Mucosa of rectum (tissue), 2 donors: ENCODE measurements at regions not wholly inside any gene's neighbourhood (a gene's known extent, or its start where the extent isn't known, plus 50 kb on each side); places are given as distances from the start of the nearest gene placed in this dataset.

Experiments
- H3K27ac ChIP-seq, 2 donors: one replicate each; pipeline ENCODE4 v1.7.0; 2013; ENCODE audit warnings: inconsistent platforms in 2 of 2, low read depth in 2 of 2, low read length in 2 of 2
- H3K27me3 ChIP-seq, 2 donors: one replicate each; pipeline ENCODE4 v1.7.0; 2013; ENCODE audit warnings: low read length in 2 of 2; ENCODE audit not compliant: control insufficient read depth in 2 of 2, insufficient read depth in 2 of 2
- H3K36me3 ChIP-seq, 2 donors: one replicate each; pipeline ENCODE4 v1.7.0; 2013; ENCODE audit warnings: low read length in 2 of 2; ENCODE audit not compliant: control insufficient read depth in 2 of 2, insufficient read depth in 2 of 2
- H3K4me1 ChIP-seq, 2 donors: one replicate each; pipeline ENCODE4 v1.7.0; 2013; ENCODE audit warnings: low read length in 2 of 2, mild to moderate bottlenecking in 1 of 2; ENCODE audit not compliant: control insufficient read depth in 2 of 2, insufficient read depth in 2 of 2
- H3K4me3 ChIP-seq, 2 donors: one replicate each; pipeline ENCODE4 v1.7.0; 2013; ENCODE audit warnings: low read length in 2 of 2
- H3K9ac ChIP-seq, 2 donors: one replicate each; pipeline ENCODE4 v1.7.0; 2013; ENCODE audit warnings: low read length in 2 of 2, low read depth in 1 of 2, mild to moderate bottlenecking in 1 of 2
- H3K9me3 ChIP-seq, 2 donors: one replicate each; pipeline ENCODE4 v1.7.0; 2013; ENCODE audit warnings: low read length in 2 of 2; ENCODE audit not compliant: control insufficient read depth in 2 of 2
- donor health status: healthy.
- donor health status: Normal muscosa, but diverticular disease.

- no peak overlapping the region for H3K27ac ChIP-seq
- no peak overlapping the region for H3K9ac ChIP-seq
- no peaks in the 10 kb centered on the region for H3K4me1 ChIP-seq
- H3K36me3 ChIP-seq: no peaks in the 10 kb centered on the region
- H3K4me3 ChIP-seq: no peak overlapping the region
- no peaks in the 10 kb centered on the region for H3K27me3 ChIP-seq
- no peaks in the 10 kb centered on the region for H3K9me3 ChIP-seq
These were observed 254.9 kb upstream of the HS6ST1 start for GRCh38 chr2:128573531-128573930.

GRCh38 chr2:128577141-128577930 lies 258.7 kb upstream of the HS6ST1 start:
- Histone ChIP-seq H3K36me3 (no peaks in the 10 kb centered on the region), H3K4me1 (no peaks in the 10 kb centered on the region), H3K27me3 (no peaks in the 10 kb centered on the region), H3K9ac (no peak overlapping the region), H3K27ac (no peak overlapping the region), H3K4me3 (no peak overlapping the region), H3K9me3 (no peaks in the 10 kb centered on the region)

- H3K4me1 ChIP-seq: no peaks in the 10 kb centered on the region
- peak overlapping the region in 1 of 2 donors; percentile 57 for H3K27ac ChIP-seq
- H3K9ac ChIP-seq: no peak overlapping the region
- H3K9me3 ChIP-seq: no peaks in the 10 kb centered on the region
- no peaks in the 10 kb centered on the region for H3K36me3 ChIP-seq
- no peaks in the 10 kb centered on the region for H3K27me3 ChIP-seq
- no peak overlapping the region for H3K4me3 ChIP-seq
These were observed 260.0 kb upstream of the HS6ST1 start for GRCh38 chr2:128578406-128579390.

GRCh38 chr2:128579825-128580224 lies 261.2 kb upstream of the HS6ST1 start:
- Histone ChIP-seq H3K4me1 (no peaks in the 10 kb centered on the region), H3K27me3 (no peaks in the 10 kb centered on the region), H3K9ac (no peak overlapping the region), H3K36me3 (no peaks in the 10 kb centered on the region), H3K9me3 (no peaks in the 10 kb centered on the region), H3K4me3 (no peak overlapping the region), H3K27ac (no peak overlapping the region)

GRCh38 chr2:128580988-128581848 lies 262.6 kb upstream of the HS6ST1 start:
- Histone ChIP-seq H3K4me1 (no peaks in the 10 kb centered on the region), H3K36me3 (no peaks in the 10 kb centered on the region), H3K9me3 (no peaks in the 10 kb centered on the region), H3K9ac (no peak overlapping the region), H3K27ac (no peak overlapping the region), H3K4me3 (no peak overlapping the region), H3K27me3 (no peaks in the 10 kb centered on the region)

GRCh38 chr2:128581849-128582244 lies 263.2 kb upstream of the HS6ST1 start:
- no peak overlapping the region for H3K9ac ChIP-seq
- no peaks in the 10 kb centered on the region for H3K9me3 ChIP-seq
- H3K4me3 ChIP-seq: no peak overlapping the region
- H3K27me3 ChIP-seq: no peaks in the 10 kb centered on the region
- H3K36me3 ChIP-seq: no peaks in the 10 kb centered on the region
- no peaks in the 10 kb centered on the region for H3K4me1 ChIP-seq
- no peak overlapping the region for H3K27ac ChIP-seq

- Histone ChIP-seq H3K4me3 (no peak overlapping the region), H3K36me3 (no peaks in the 10 kb centered on the region), H3K4me1 (no peaks in the 10 kb centered on the region), H3K9ac (no peak overlapping the region), H3K27ac (no peak overlapping the region), H3K27me3 (no peaks in the 10 kb centered on the region), H3K9me3 (no peaks in the 10 kb centered on the region)
These were observed 265.7 kb upstream of the HS6ST1 start for GRCh38 chr2:128584296-128584890.

- Histone ChIP-seq H3K4me3 (no peak overlapping the region), H3K9ac (no peak overlapping the region), H3K9me3 (no peaks in the 10 kb centered on the region), H3K27me3 (no peaks in the 10 kb centered on the region), H3K36me3 (no peaks in the 10 kb centered on the region), H3K27ac (no peak overlapping the region), H3K4me1 (no peaks in the 10 kb centered on the region)
These were observed 267.0 kb upstream of the HS6ST1 start for GRCh38 chr2:128585706-128586105.

- H3K9ac ChIP-seq: no peak overlapping the region
- H3K27me3 ChIP-seq: peaks cover 0 to 1% of the 10 kb centered on the region in 2 donors
- H3K4me3 ChIP-seq: no peak overlapping the region
- peaks cover 0 to 3% of the 10 kb centered on the region in 2 donors for H3K4me1 ChIP-seq
- H3K9me3 ChIP-seq: no peaks in the 10 kb centered on the region
- no peaks in the 10 kb centered on the region for H3K36me3 ChIP-seq
- H3K27ac ChIP-seq: no peak overlapping the region
These were observed 271.0 kb upstream of the HS6ST1 start for GRCh38 chr2:128589681-128590080.
